ENCODE measurements at regions not wholly inside any gene's neighbourhood (a gene's known extent, or its start where the extent isn't known, plus 50 kb on each side); places are given as distances from the start of the nearest gene placed in this dataset.
"Not testable (repeated sequence)": the region's sequence is repeated elsewhere in the genome, so short reads cannot be mapped to it uniquely, and the experiment has no call there.

- DNase-seq, result peak; percentile 97
Observed at GRCh38 chr5:87115839-87116364, 151.8 kb upstream of the RASA1 start.

GRCh38 chr5:87116825-87117512 lies 150.7 kb upstream of the RASA1 start:
- DNase-seq, result peak; percentile 48

GRCh38 chr5:87119588-87119987 lies 148.1 kb upstream of the RASA1 start:
- DNase-seq, result no peak

- DNase-seq, result peak; percentile 63
Observed at GRCh38 chr5:87120518-87121303, 147.0 kb upstream of the RASA1 start.

- DNase-seq, result peak; percentile 83
Observed at GRCh38 chr5:87121304-87122150, 146.2 kb upstream of the RASA1 start.

GRCh38 chr5:87122151-87122977 lies 145.3 kb upstream of the RASA1 start:
- DNase-seq, result no peak

- no peak for DNase-seq
Observed at GRCh38 chr5:87125766-87126165, 141.9 kb upstream of the RASA1 start.

GRCh38 chr5:87126869-87127268 lies 140.8 kb upstream of the RASA1 start:
- DNase-seq, result no peak

- no peak for DNase-seq
Observed at GRCh38 chr5:87127426-87127825, 140.3 kb upstream of the RASA1 start.

GRCh38 chr5:87127956-87128687 lies 139.6 kb upstream of the RASA1 start:
- DNase-seq, result no peak

GRCh38 chr5:87129046-87129445 lies 138.6 kb upstream of the RASA1 start:
- no peak for DNase-seq

GRCh38 chr5:87132696-87133095 lies 135.0 kb upstream of the RASA1 start:
- DNase-seq, result no peak

GRCh38 chr5:87134513-87134912 lies 133.2 kb upstream of the RASA1 start:
- not testable (repeated sequence) for DNase-seq

GRCh38 chr5:87136096-87136495 lies 131.6 kb upstream of the RASA1 start:
- DNase-seq, result no peak

- DNase-seq, result no peak
Observed at GRCh38 chr5:87136733-87137132, 130.9 kb upstream of the RASA1 start.

GRCh38 chr5:87137283-87137682 lies 130.4 kb upstream of the RASA1 start:
- DNase-seq, result no peak

- no peak for DNase-seq
Observed at GRCh38 chr5:87138091-87138805, 129.4 kb upstream of the RASA1 start.

- DNase-seq, result no peak
Observed at GRCh38 chr5:87139795-87140194, 127.9 kb upstream of the RASA1 start.

GRCh38 chr5:87141544-87141943 lies 126.1 kb upstream of the RASA1 start:
- no peak for DNase-seq

GRCh38 chr5:87145853-87146252 lies 121.8 kb upstream of the RASA1 start:
- not testable (repeated sequence) for DNase-seq

GRCh38 chr5:87147441-87147840 lies 120.2 kb upstream of the RASA1 start:
- no peak for DNase-seq
